ENCODE measurements at regions not wholly inside any gene's neighbourhood (a gene's known extent, or its start where the extent isn't known, plus 50 kb on each side); places are given as distances from the start of the nearest gene placed in this dataset.

DNA sequence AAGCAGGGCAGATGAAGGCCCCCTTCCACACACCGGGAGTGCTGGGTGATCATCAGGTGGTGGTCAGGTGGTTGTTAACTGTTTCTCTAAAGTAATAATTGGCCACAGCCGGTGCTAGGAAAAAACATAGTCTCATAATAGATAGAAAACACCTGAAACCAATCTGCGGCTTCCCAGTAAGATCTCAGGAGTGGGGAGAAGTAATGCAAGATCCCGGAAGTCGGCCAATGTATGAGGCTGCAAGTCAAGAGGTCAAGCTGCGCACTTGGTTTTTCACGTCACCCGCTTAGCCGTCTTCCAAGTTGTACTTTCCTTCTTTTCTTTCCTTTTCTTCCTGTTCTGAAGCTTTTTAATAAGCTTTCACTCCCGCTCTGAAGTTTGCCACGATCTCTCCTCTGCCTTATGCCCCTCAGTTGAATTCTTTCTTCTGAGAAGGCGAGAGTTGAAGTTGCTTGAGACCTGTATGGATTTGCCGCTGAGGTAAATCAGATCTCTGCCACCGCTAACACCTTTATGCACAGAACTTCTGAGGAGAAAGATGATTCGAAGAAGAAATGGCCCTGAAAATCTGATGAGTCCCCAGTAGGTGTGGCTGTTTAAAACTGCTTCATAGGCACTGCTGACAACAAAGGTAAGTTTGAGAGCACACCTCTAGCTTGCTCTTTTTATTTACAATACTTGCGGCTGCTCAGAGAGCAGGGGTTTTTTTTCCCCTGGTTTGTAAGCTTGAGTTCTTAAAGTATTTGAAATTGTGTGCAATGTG lies 406.6 kb downstream of the FAM170A start:
- Mint-ChIP-seq H3K4me1 (ENCODE audit: low read depth) (no peaks in the 10 kb centered on the region), H3K27ac (no peak overlapping the region), H3K36me3 (ENCODE audit: low read depth) (no peaks in the 10 kb centered on the region), H3K27me3 (no peaks in the 10 kb centered on the region), H3K9me3 (no peaks in the 10 kb centered on the region), H3K4me3 (no peak overlapping the region)
- Histone ChIP-seq H3K36me3 (ENCODE audit: insufficient read depth, low read length) (no peaks in the 10 kb centered on the region), H3K27me3 (ENCODE audit: control insufficient read depth in 1 of 2, insufficient read depth in 2 of 2, low read length in 2 of 2) (no peaks in the 10 kb centered on the region), H3K9me3 (ENCODE audit: control insufficient read depth in 1 of 2, insufficient read depth in 1 of 2, low read length in 2 of 2) (no peaks in the 10 kb centered on the region), H3K27ac (ENCODE audit: low read depth in 1 of 2, low read length in 2 of 2) (no peak overlapping the region), H3K4me1 (ENCODE audit: insufficient read depth, low read length) (no peaks in the 10 kb centered on the region), H3K4me3 (ENCODE audit: low read length) (no peak overlapping the region)
- no peak for DNase-seq
- POLR2A ChIA-PET = no interaction called here
- intact Hi-C loops (cut with DNase I, micrococcal nuclease) = no loop called here
- no peak for ATAC-seq (ENCODE audit: poor library complexity)
- CTCF ChIA-PET = no interaction called here
- TF ChIP-seq, protein P1, sequence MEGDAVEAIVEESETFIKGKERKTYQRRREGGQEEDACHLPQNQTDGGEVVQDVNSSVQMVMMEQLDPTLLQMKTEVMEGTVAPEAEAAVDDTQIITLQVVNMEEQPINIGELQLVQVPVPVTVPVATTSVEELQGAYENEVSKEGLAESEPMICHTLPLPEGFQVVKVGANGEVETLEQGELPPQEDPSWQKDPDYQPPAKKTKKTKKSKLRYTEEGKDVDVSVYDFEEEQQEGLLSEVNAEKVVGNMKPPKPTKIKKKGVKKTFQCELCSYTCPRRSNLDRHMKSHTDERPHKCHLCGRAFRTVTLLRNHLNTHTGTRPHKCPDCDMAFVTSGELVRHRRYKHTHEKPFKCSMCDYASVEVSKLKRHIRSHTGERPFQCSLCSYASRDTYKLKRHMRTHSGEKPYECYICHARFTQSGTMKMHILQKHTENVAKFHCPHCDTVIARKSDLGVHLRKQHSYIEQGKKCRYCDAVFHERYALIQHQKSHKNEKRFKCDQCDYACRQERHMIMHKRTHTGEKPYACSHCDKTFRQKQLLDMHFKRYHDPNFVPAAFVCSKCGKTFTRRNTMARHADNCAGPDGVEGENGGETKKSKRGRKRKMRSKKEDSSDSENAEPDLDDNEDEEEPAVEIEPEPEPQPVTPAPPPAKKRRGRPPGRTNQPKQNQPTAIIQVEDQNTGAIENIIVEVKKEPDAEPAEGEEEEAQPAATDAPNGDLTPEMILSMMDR (IDR thresholded peaks at IDR 0.05) = no peak

DNA sequence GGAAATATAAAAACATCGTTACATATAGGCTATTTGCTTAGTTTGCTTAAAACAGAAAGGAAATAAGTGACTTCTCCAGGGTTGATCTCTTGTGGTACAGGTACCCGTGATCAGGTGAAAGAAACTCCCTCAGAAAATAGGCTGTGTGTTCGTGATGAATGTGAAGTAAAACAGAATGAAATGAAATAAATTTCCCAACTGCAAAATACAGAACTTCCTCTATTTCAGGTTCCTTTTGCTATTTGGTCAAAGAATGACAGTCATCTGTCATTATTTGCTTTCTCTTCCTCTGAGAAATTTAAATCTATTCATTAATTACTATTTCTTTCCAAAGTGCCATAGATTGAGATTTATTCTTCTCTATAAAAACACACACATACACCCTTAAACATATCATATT lies 408.1 kb downstream of the FAM170A start:
- H3K27me3 ChIP-seq (ENCODE audit: control insufficient read depth in 1 of 2, insufficient read depth in 2 of 2, low read length in 2 of 2) = no peaks in the 10 kb centered on the region
- DNase-seq = peak in 1 of 14 experiments; percentile 1
- no peak overlapping the region for H3K27ac Mint-ChIP-seq
- H3K4me3 Mint-ChIP-seq = no peak overlapping the region
- no peak overlapping the region for H3K4me3 ChIP-seq (ENCODE audit: low read length)
- no peaks in the 10 kb centered on the region for H3K4me1 Mint-ChIP-seq (ENCODE audit: low read depth)
- no peaks in the 10 kb centered on the region for H3K9me3 ChIP-seq (ENCODE audit: control insufficient read depth in 1 of 2, insufficient read depth in 1 of 2, low read length in 2 of 2)
- no peaks in the 10 kb centered on the region for H3K4me1 ChIP-seq (ENCODE audit: insufficient read depth, low read length)
- CTCF ChIA-PET = no interaction called here
- TF ChIP-seq, protein P1 (IDR thresholded peaks at IDR 0.05) = no peak
- intact Hi-C loops (cut with DNase I, micrococcal nuclease) = no loop called here
- ATAC-seq (ENCODE audit: poor library complexity) = no peak
- no peaks in the 10 kb centered on the region for H3K9me3 Mint-ChIP-seq
- POLR2A ChIA-PET = no interaction called here
- H3K36me3 ChIP-seq (ENCODE audit: insufficient read depth, low read length) = no peaks in the 10 kb centered on the region
- no peak overlapping the region for H3K27ac ChIP-seq (ENCODE audit: low read depth in 1 of 2, low read length in 2 of 2)
- H3K36me3 Mint-ChIP-seq (ENCODE audit: low read depth) = no peaks in the 10 kb centered on the region
- no peaks in the 10 kb centered on the region for H3K27me3 Mint-ChIP-seq

GRCh38 chr5:120039111-120039510 lies 409.8 kb downstream of the FAM170A start:
- ATAC-seq (ENCODE audit: poor library complexity) = no peak
- ChIA-PET CTCF (no interaction called here), POLR2A (no interaction called here)
- Histone ChIP-seq H3K27me3 (ENCODE audit: control insufficient read depth in 1 of 2, insufficient read depth in 2 of 2, low read length in 2 of 2) (no peaks in the 10 kb centered on the region), H3K4me1 (ENCODE audit: insufficient read depth, low read length) (no peaks in the 10 kb centered on the region), H3K36me3 (ENCODE audit: insufficient read depth, low read length) (no peaks in the 10 kb centered on the region), H3K9me3 (ENCODE audit: control insufficient read depth in 1 of 2, insufficient read depth in 1 of 2, low read length in 2 of 2) (no peaks in the 10 kb centered on the region), H3K27ac (ENCODE audit: low read depth in 1 of 2, low read length in 2 of 2) (no peak overlapping the region), H3K4me3 (ENCODE audit: low read length) (no peak overlapping the region)
- Mint-ChIP-seq H3K9me3 (no peaks in the 10 kb centered on the region), H3K27ac (no peak overlapping the region), H3K4me3 (no peak overlapping the region), H3K4me1 (ENCODE audit: low read depth) (no peaks in the 10 kb centered on the region), H3K27me3 (no peaks in the 10 kb centered on the region), H3K36me3 (ENCODE audit: low read depth) (no peaks in the 10 kb centered on the region)
- TF ChIP-seq, protein P1 (IDR thresholded peaks at IDR 0.05) = no peak
- intact Hi-C loops (cut with DNase I, micrococcal nuclease) = no loop called here
- DNase-seq = no peak

Data from CD4-positive, alpha-beta T cell (primary cell).